OCI-LY3 (cell line): ENCODE measurements at regions not wholly inside any gene's neighbourhood (a gene's known extent, or its start where the extent isn't known, plus 50 kb on each side); places are given as distances from the start of the nearest gene placed in this dataset.

ENCODE experiments used
- CTCF ChIP-seq: fragments of 200-600, 300-600 bp; sonication (generic); IDR thresholded peaks from 2 replicates; pipeline ENCODE4 v1.5.1; 2014; ENCODE audit warnings: antibody characterized with exemption, low read length, low read depth
- EZH2phosphoT487 ChIP-seq: fragments of 200-600 bp; shearing (Covaris generic); IDR thresholded peaks from 2 replicates; pipeline ENCODE4 v1.6.1; 2018; ENCODE audit warnings: antibody characterized with exemption, mixed run types, low read depth

- no peak for TF ChIP-seq CTCF
- no peak for TF ChIP-seq EZH2phosphoT487
Observed at GRCh38 chr3:124297062-124297980, 305.4 kb upstream of the ROPN1 start.
